Activated naive CD4-positive, alpha-beta T cell (primary cell): ENCODE measurements at regions not wholly inside any gene's neighbourhood (a gene's known extent, or its start where the extent isn't known, plus 50 kb on each side); places are given as distances from the start of the nearest gene placed in this dataset.

Experiments used
- DNase-seq, 4 experiments: peaks; one replicate each; lab custom pipeline; 2025; lab: John Stamatoyannopoulos, UW

- no peak for DNase-seq
Measured at GRCh38 chr9:126261584-126262356, 64.9 kb upstream of the MVB12B start.

GRCh38 chr9:126262738-126263137, 63.9 kb upstream of the MVB12B start:
- no peak for DNase-seq

GRCh38 chr9:126270556-126270955, 56.1 kb upstream of the MVB12B start:
- no peak for DNase-seq

- DNase-seq = no peak
Measured at GRCh38 chr9:126275386-126276001, 51.1 kb upstream of the MVB12B start.

- no peak for DNase-seq
Measured at GRCh38 chr9:126276056-126276728, 50.4 kb upstream of the MVB12B start.
